ENCODE measurements at regions not wholly inside any gene's neighbourhood (a gene's known extent, or its start where the extent isn't known, plus 50 kb on each side); places are given as distances from the start of the nearest gene placed in this dataset.

DNA sequence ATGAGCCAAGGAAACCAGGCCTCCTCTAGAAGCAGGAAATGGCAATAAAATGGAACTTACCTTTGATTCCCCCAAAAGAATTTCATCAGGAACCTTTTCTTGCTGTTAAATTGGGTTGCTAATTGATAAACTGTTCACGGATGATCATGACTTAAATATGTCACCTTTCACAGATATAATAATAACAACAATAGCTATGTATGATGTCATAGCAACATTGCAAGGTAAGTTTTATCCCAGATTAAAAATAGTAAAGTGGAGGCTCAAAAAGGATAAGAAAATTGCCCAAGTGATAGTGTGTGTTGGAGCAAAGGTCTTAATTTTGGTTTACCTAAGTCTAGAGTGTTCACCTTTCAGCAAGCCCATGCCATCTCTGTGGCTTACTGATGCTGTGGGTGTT is 357.6 kb upstream of the CELF2 start:
- TF ChIP-seq EP300 (IDR thresholded peaks at IDR 0.05; ENCODE audit: borderline replicate concordance), result no peak
- TF ChIP-seq CEBPB (IDR thresholded peaks at IDR 0.05), result no peak
- no peak for TF ChIP-seq EGR1 (IDR thresholded peaks at IDR 0.05)
- TF ChIP-seq TAF1 (IDR thresholded peaks at IDR 0.05; ENCODE audit: low read depth), result no peak
- no peak for TF ChIP-seq NFIC (IDR thresholded peaks at IDR 0.05)
- no peak for TF ChIP-seq ZBTB7A (IDR thresholded peaks at IDR 0.05; ENCODE audit: low read depth)
- TF ChIP-seq FOXM1 (IDR thresholded peaks at IDR 0.05; ENCODE audit: borderline replicate concordance, low read depth), result no peak
- TF ChIP-seq, protein P1, sequence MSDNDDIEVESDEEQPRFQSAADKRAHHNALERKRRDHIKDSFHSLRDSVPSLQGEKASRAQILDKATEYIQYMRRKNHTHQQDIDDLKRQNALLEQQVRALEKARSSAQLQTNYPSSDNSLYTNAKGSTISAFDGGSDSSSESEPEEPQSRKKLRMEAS (IDR thresholded peaks at IDR 0.05), result no peak
- no peak for TF ChIP-seq TCF12 (IDR thresholded peaks at IDR 0.05; ENCODE audit: low read depth)
- TF ChIP-seq TEAD4 (IDR thresholded peaks at IDR 0.05), result no peak
